IPS-15b (cell line): ENCODE measurements at regions not wholly inside any gene's neighbourhood (a gene's known extent, or its start where the extent isn't known, plus 50 kb on each side); places are given as distances from the start of the nearest gene placed in this dataset.

ENCODE experiments used
- H3K27me3 ChIP-seq: one replicate; pipeline ENCODE4 v1.6.1; 2013; ENCODE audit warnings: low read length; ENCODE audit not compliant: control insufficient read depth, insufficient read depth
- H3K36me3 ChIP-seq: one replicate; pipeline ENCODE4 v1.6.1; 2013; ENCODE audit warnings: low read length; ENCODE audit not compliant: control insufficient read depth, insufficient read depth
- H3K4me1 ChIP-seq: one replicate; pipeline ENCODE4 v1.6.1; 2013; ENCODE audit warnings: mild to moderate bottlenecking, low read length; ENCODE audit not compliant: control insufficient read depth, insufficient read depth
- H3K4me3 ChIP-seq: one replicate; pipeline ENCODE4 v1.5.1; 2013; ENCODE audit warnings: low read depth, low read length
- H3K9ac ChIP-seq: one replicate; pipeline ENCODE4 v1.6.1; 2013; ENCODE audit warnings: low read depth, mild to moderate bottlenecking, low read length
- H3K9me3 ChIP-seq: one replicate; pipeline ENCODE4 v1.6.1; 2013; ENCODE audit warnings: mild to moderate bottlenecking, low read length; ENCODE audit not compliant: control insufficient read depth, insufficient read depth

DNA sequence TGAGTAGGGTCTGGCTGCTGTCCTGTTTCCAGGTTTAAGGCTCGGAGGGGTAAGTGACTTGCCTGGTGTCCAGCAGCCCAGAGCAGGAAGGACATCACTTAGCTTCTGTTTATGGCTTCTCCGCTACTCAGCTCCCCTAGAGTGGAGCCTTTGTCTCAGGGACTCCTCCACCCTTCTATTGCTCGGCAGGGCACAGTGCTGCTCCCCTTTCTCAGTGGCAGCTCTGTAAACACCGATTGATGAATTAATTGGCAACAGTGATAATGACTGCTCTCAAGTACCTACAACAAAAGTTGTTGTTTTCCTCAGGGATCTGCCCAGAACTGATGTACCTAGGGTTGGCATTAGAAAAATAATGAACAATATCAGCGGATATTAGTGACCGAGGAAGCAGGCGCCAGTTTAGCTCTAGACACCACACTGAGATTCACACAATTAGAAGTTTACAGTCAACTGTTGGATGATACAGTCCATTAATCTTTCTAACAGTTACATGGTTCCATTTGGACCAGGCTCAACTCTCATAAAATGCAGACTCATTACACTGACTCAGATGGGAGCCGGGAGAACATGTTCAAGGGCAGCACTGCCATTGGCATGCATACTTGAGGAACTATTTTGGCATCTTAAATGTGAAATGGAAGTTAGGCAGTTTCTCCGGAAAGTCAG, 265.7 kb downstream of the MTX2 start:
- H3K27me3 ChIP-seq = peaks cover 3% of the 10 kb centered on the region
- no peaks in the 10 kb centered on the region for H3K36me3 ChIP-seq
- H3K4me1 ChIP-seq = no peaks in the 10 kb centered on the region
- no peaks in the 10 kb centered on the region for H3K9me3 ChIP-seq
- H3K9ac ChIP-seq = no peak overlapping the region
- no peak overlapping the region for H3K4me3 ChIP-seq

- no peak overlapping the region for H3K9ac ChIP-seq
- H3K4me3 ChIP-seq = no peak overlapping the region
- no peaks in the 10 kb centered on the region for H3K36me3 ChIP-seq
- H3K9me3 ChIP-seq = no peaks in the 10 kb centered on the region
- peaks cover 3% of the 10 kb centered on the region for H3K27me3 ChIP-seq
- no peaks in the 10 kb centered on the region for H3K4me1 ChIP-seq
Measured at GRCh38 chr2:176535467-176536113, 266.3 kb downstream of the MTX2 start.

DNA sequence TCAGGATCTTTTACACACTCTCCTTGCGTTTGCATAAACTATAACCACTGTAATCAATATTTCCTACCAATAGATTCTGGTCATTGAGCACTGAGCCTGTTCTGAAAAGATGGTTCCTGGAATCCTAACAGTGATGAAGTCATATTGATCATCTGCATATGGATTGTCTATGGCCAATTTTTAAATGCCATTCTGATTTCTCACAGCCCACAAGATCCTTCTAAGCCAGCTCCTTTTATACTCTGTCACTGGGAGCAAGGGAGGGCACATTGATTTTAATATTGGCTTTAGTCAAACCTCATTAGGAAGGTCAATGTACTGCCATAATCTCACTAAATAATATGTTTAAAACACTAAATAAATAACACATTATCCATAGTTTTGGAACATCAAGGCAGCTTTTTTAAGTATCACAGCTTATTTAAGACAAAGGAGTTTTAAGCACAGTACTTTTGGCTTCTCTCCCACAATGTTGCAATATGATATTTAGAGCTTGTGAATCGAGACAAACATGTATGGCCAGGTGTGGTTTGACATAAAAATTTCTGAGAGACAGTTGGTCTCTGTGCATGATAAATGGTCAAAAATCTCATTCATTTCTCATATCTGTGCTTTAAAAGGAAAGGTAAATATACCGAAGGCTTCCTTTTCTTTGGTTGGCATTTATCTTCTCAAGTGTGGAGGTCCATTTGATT, 267.3 kb downstream of the MTX2 start:
- H3K36me3 ChIP-seq = no peaks in the 10 kb centered on the region
- H3K27me3 ChIP-seq = no peaks in the 10 kb centered on the region
- H3K4me1 ChIP-seq = no peaks in the 10 kb centered on the region
- no peak overlapping the region for H3K4me3 ChIP-seq
- H3K9me3 ChIP-seq = no peaks in the 10 kb centered on the region
- H3K9ac ChIP-seq = no peak overlapping the region

- H3K36me3 ChIP-seq = no peaks in the 10 kb centered on the region
Measured at GRCh38 chr2:176537932-176538331, 268.7 kb downstream of the MTX2 start.

GRCh38 chr2:176540995-176541394, 271.8 kb downstream of the MTX2 start:
- no peak overlapping the region for H3K4me3 ChIP-seq
- H3K36me3 ChIP-seq = no peaks in the 10 kb centered on the region
- no peak overlapping the region for H3K9ac ChIP-seq
- no peaks in the 10 kb centered on the region for H3K4me1 ChIP-seq
- no peaks in the 10 kb centered on the region for H3K9me3 ChIP-seq
- no peaks in the 10 kb centered on the region for H3K27me3 ChIP-seq

More at GRCh38 chr2:176537932-176538331, 268.7 kb downstream of the MTX2 start:
- no peak overlapping the region for H3K4me3 ChIP-seq
- no peaks in the 10 kb centered on the region for H3K9me3 ChIP-seq
- no peaks in the 10 kb centered on the region for H3K4me1 ChIP-seq
- no peak overlapping the region for H3K9ac ChIP-seq
- H3K27me3 ChIP-seq = no peaks in the 10 kb centered on the region

GRCh38 chr2:176542476-176542875, 273.2 kb downstream of the MTX2 start:
- no peak overlapping the region for H3K4me3 ChIP-seq
- no peaks in the 10 kb centered on the region for H3K9me3 ChIP-seq
- no peaks in the 10 kb centered on the region for H3K36me3 ChIP-seq
- no peaks in the 10 kb centered on the region for H3K27me3 ChIP-seq
- H3K4me1 ChIP-seq = no peaks in the 10 kb centered on the region
- no peak overlapping the region for H3K9ac ChIP-seq

DNA sequence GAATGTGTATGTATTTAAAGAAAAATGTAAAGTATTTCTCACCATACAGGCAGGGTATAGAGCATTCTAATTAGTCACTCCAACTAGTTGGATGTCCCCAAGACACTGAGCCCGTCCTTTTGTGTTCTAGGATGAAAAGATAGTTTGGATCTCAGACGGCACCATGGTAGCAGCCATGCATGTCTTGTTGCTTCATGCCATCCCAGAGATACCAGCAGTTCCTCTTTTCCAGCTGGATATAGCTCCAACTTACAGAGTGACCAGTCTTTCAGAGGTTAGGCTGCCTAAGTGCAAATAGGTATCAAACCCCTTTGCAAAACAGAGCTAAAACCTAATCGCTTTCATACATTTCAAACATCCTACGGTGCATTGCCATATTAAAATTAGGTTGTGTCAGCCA, 275.3 kb downstream of the MTX2 start:
- Histone ChIP-seq H3K4me3 (no peak overlapping the region), H3K36me3 (no peaks in the 10 kb centered on the region), H3K9me3 (no peaks in the 10 kb centered on the region), H3K9ac (no peak overlapping the region), H3K27me3 (no peaks in the 10 kb centered on the region), H3K4me1 (no peaks in the 10 kb centered on the region)

DNA sequence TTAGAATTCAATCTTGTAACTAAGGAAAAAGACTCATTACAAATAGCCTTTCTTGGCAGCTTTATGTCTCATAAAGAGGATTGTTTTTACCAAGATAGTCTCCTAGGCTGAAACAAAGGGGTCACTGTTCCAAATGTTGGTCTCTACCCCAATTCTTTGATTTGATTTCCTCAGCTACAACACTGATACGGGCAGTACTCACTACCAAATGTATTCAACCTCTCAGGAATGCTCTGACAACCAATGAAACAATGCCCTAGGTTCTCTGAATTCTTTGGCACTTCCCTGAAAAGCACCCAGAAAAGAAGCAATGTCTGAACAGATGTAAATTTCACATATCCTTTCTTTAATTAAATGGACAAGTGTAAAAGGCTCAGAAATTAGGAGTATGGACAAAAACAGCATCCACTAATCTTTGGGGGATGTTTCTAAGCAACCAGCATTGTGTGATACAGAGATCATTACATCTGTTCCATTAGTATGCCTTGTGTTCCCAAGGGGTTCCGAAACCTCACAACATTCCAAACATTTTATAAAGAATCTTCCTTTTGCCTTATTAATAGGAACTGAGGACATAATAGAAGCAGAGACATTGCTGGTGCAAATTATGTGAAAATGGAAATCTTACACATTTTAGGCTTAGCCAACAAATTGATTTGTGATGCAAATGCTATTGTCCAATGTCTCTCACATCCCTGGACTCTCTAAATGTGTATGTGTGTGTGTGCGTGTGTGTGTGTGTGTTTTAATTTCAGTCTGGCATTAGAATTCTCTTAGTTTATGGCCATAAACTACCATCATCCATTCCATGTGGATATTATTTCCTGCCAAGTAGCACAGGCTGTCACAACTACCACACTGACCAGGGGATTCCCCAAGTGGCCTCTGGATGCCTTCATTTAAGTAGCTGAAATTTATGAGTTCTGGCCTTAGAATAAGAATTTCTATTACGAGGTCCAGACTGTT, 276.0 kb downstream of the MTX2 start:
- Histone ChIP-seq H3K27me3 (peaks cover 3% of the 10 kb centered on the region), H3K36me3 (no peaks in the 10 kb centered on the region), H3K9ac (no peak overlapping the region), H3K9me3 (no peaks in the 10 kb centered on the region), H3K4me1 (no peaks in the 10 kb centered on the region), H3K4me3 (no peak overlapping the region)

GRCh38 chr2:176546550-176546949, 277.3 kb downstream of the MTX2 start:
- Histone ChIP-seq H3K4me1 (no peaks in the 10 kb centered on the region), H3K9me3 (no peaks in the 10 kb centered on the region), H3K36me3 (no peaks in the 10 kb centered on the region), H3K27me3 (peaks cover 6% of the 10 kb centered on the region), H3K4me3 (no peak overlapping the region), H3K9ac (no peak overlapping the region)

GRCh38 chr2:176552501-176553135, 283.4 kb downstream of the MTX2 start:
- peaks cover 42% of the 10 kb centered on the region for H3K27me3 ChIP-seq
- H3K4me3 ChIP-seq = no peak overlapping the region
- peaks cover 4% of the 10 kb centered on the region for H3K4me1 ChIP-seq
- no peaks in the 10 kb centered on the region for H3K9me3 ChIP-seq
- H3K9ac ChIP-seq = no peak overlapping the region
- no peaks in the 10 kb centered on the region for H3K36me3 ChIP-seq

DNA sequence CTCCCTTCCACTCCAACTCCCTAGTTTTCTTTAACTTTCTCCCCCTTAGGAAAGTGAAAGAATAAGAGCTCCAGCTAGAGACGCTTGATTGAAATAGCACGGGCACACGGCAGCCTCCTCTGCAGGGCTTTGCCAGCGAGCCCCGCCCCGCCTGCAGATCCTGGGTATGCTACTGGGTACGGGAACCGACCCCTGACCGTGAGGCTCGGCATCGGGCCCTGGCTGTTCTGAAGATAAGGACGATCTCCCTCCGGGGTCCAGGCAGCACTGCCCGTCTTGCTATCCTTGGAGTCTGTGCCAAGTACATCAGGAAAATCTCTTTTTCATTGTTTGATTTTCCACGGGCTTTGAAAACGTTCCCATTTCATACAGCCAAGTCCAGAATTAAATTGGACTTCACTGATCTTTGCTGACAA, 284.5 kb downstream of the MTX2 start:
- peaks cover 4% of the 10 kb centered on the region for H3K4me1 ChIP-seq
- no peaks in the 10 kb centered on the region for H3K36me3 ChIP-seq
- peaks cover 49% of the 10 kb centered on the region for H3K27me3 ChIP-seq
- H3K9ac ChIP-seq = no peak overlapping the region
- H3K4me3 ChIP-seq = peak overlapping the region; percentile 41
- H3K9me3 ChIP-seq = no peaks in the 10 kb centered on the region
